GM12878 (cell line): ENCODE measurements at regions not wholly inside any gene's neighbourhood (a gene's known extent, or its start where the extent isn't known, plus 50 kb on each side); places are given as distances from the start of the nearest gene placed in this dataset.

Experiments used
- CTCF ChIP-seq, 3 experiments: IDR thresholded peaks in 2 of 3; conservative IDR thresholded peaks in 1 of 3; 2 replicates each; pipeline ENCODE4 v1.5.1; 2011; ENCODE audit warnings: low read depth in 3 of 3, low read length in 3 of 3, mild to moderate bottlenecking in 3 of 3, control low read depth in 2 of 3, moderate library complexity in 2 of 3, inconsistent platforms in 1 of 3, mixed read lengths in 1 of 3; ENCODE audit not compliant: control insufficient read depth in 2 of 3, insufficient read depth in 1 of 3; ENCODE audit errors: extremely low read depth in 1 of 3
- E2F4 ChIP-seq: IDR thresholded peaks from 2 replicates; pipeline ENCODE4 v1.6.1; 2012; ENCODE audit warnings: low read depth, low read length, improper control_type of control experiment
- EED ChIP-seq: sonication (generic); IDR thresholded peaks from 2 replicates; pipeline ENCODE4 v1.6.1; 2016; ENCODE audit warnings: antibody characterized with exemption, low read depth
- FOXK2 ChIP-seq: fragments of 450-650 bp; IDR thresholded peaks from 2 replicates; pipeline ENCODE4 v1.6.1; 2017; ENCODE audit warnings: mild to moderate bottlenecking, moderate library complexity
- HDAC2 ChIP-seq: fragments of 200-600 bp; sonication (generic); IDR thresholded peaks from 2 replicates; pipeline ENCODE4 v1.6.1; 2017
- KDM1A ChIP-seq: fragments of 200-600 bp; sonication (generic); IDR thresholded peaks from 2 replicates; pipeline ENCODE4 v1.6.1; 2016; ENCODE audit warnings: borderline replicate concordance
- MAX ChIP-seq: IDR thresholded peaks from 2 replicates; pipeline ENCODE4 v1.6.1; 2012; ENCODE audit warnings: low read depth, low read length, improper control_type of control experiment
- MLLT1 ChIP-seq: fragments of 450-650 bp; IDR thresholded peaks from 2 replicates; pipeline ENCODE4 v1.6.1; 2016; ENCODE audit warnings: mild to moderate bottlenecking
- RAD51 ChIP-seq: fragments of 450-650 bp; IDR thresholded peaks from 2 replicates; pipeline ENCODE4 v1.6.1; 2016; ENCODE audit warnings: moderate library complexity, mild to moderate bottlenecking, inconsistent platforms
- REST ChIP-seq: IDR thresholded peaks from 2 replicates; pipeline ENCODE4 v1.6.1; 2012; ENCODE audit warnings: mild to moderate bottlenecking, low read depth, low read length
- ZNF274 ChIP-seq: IDR thresholded peaks from one replicate; pipeline ENCODE4 v1.8.0; 2011; ENCODE audit not compliant: insufficient read length, insufficient read depth

- TF ChIP-seq REST (no peak), CTCF (IDR thresholded peaks at IDR 0.05 in 2 of 3, conservative IDR thresholded peaks at IDR 0.05 in 1 of 3; ENCODE audit: control insufficient read depth in 2 of 3, extremely low read depth in 1 of 3, insufficient read depth in 1 of 3, low read depth in 3 of 3, low read length in 3 of 3) (no peak), ZNF274 (no peak), HDAC2 (no peak), MLLT1 (no peak), FOXK2 (no peak), E2F4 (no peak), EED (no peak), MAX (no peak), KDM1A (no peak), RAD51 (no peak)
These were observed 144.5 kb upstream of the RUNX3 start for GRCh38 chr1:25074351-25075227.
